Fibroblast of lung (primary cell): ENCODE measurements at regions not wholly inside any gene's neighbourhood (a gene's known extent, or its start where the extent isn't known, plus 50 kb on each side); places are given as distances from the start of the nearest gene placed in this dataset.

Experiments
- DNase-seq, 2 donors: peaks; one replicate each; pipeline versions ENCODE4 v3.0.0 to v3.0.0-alpha.2; 2010; ENCODE audit warnings: low read depth in 2 of 2
- H2AFZ ChIP-seq: 2 replicates; pipeline ENCODE4 v1.5.1; 2012; ENCODE audit warnings: low read length, control low read depth, inconsistent platforms
- H3K27ac ChIP-seq: 2 replicates; pipeline ENCODE4 v1.5.1; 2011; ENCODE audit warnings: low read length, control low read depth; ENCODE audit not compliant: insufficient read depth
- H3K27me3 ChIP-seq: 2 replicates; pipeline ENCODE4 v1.5.1; 2011; ENCODE audit warnings: mild to moderate bottlenecking, low read length; ENCODE audit not compliant: control insufficient read depth, insufficient read depth
- H3K36me3 ChIP-seq: 2 replicates; pipeline ENCODE4 v1.5.1; 2011; ENCODE audit warnings: low read length; ENCODE audit not compliant: control insufficient read depth, insufficient read depth
- H3K4me1 ChIP-seq: 2 replicates; pipeline ENCODE4 v1.5.1; 2011; ENCODE audit warnings: low read length; ENCODE audit not compliant: control insufficient read depth, insufficient read depth; ENCODE audit errors: extremely low read depth
- H3K4me2 ChIP-seq: 2 replicates; pipeline ENCODE4 v1.5.1; 2011; ENCODE audit warnings: low read length, control low read depth; ENCODE audit not compliant: insufficient read depth; ENCODE audit errors: extremely low read depth
- H3K4me3 ChIP-seq, 4 experiments: fragments of 200-600 bp in 1 of 4; sonication (generic) in 1 of 4; replicated peaks in 1 of 4; 2 replicates each; pipeline ENCODE4 v1.5.1; 2011 to 2016; ENCODE audit warnings: low read length in 4 of 4, low read depth in 3 of 4, mild to moderate bottlenecking in 3 of 4, control low read depth in 2 of 4, inconsistent platforms in 1 of 4, mixed read lengths in 1 of 4; ENCODE audit not compliant: insufficient read depth in 1 of 4; ENCODE audit errors: control extremely low read depth in 1 of 4
- H3K79me2 ChIP-seq: 2 replicates; pipeline ENCODE4 v1.5.1; 2012; ENCODE audit warnings: mild to moderate bottlenecking, low read length, inconsistent platforms; ENCODE audit not compliant: control insufficient read depth, insufficient read depth
- H3K9ac ChIP-seq: 2 replicates; pipeline ENCODE4 v1.5.1; 2011; ENCODE audit warnings: mild to moderate bottlenecking, low read length, control low read depth; ENCODE audit not compliant: insufficient read depth
- H3K9me3 ChIP-seq: 2 replicates; pipeline ENCODE4 v1.5.1; 2012; ENCODE audit warnings: low read depth, low read length; ENCODE audit not compliant: control insufficient read depth, insufficient read depth
- H4K20me1 ChIP-seq: 2 replicates; pipeline ENCODE4 v1.5.1; 2011; ENCODE audit warnings: low read length; ENCODE audit not compliant: control insufficient read depth, insufficient read depth; ENCODE audit errors: extremely low read depth
- CTCF ChIP-seq, 2 donors: IDR thresholded peaks in 1 of 2; conservative IDR thresholded peaks in 1 of 2; 1 replicate in 1 of 2; 2 replicates in 1 of 2; pipeline ENCODE4 v1.5.1; 2011 to 2012; ENCODE audit warnings: low read length in 2 of 2, control low read depth in 1 of 2, inconsistent platforms in 1 of 2, low read depth in 1 of 2, mild to moderate bottlenecking in 1 of 2
- EZH2 ChIP-seq: IDR thresholded peaks from 2 replicates; pipeline ENCODE4 v1.5.1; 2012; ENCODE audit warnings: low read length, control low read depth, mild to moderate bottlenecking; ENCODE audit errors: missing control alignments

- TF ChIP-seq EZH2: no peak
- no peak for TF ChIP-seq CTCF (conservative IDR thresholded peaks at IDR 0.05 in 1 of 2, IDR thresholded peaks at IDR 0.05 in 1 of 2; ENCODE audit: low read depth in 1 of 2, low read length in 2 of 2)
- Histone ChIP-seq H4K20me1 (no peaks in the 10 kb centered on the region), H3K27ac (no peak overlapping the region), H3K79me2 (no peaks in the 10 kb centered on the region), H3K27me3 (no peaks in the 10 kb centered on the region), H3K4me3 (no peak overlapping the region), H3K9ac (no peak overlapping the region), H3K9me3 (no peaks in the 10 kb centered on the region), H2AFZ (no peak overlapping the region), H3K4me1 (no peaks in the 10 kb centered on the region), H3K36me3 (no peaks in the 10 kb centered on the region), H3K4me2 (no peak overlapping the region)
- no peak for DNase-seq
Observed at GRCh38 chr4:63315651-63316050, 1093.6 kb downstream of the TECRL start.

DNA sequence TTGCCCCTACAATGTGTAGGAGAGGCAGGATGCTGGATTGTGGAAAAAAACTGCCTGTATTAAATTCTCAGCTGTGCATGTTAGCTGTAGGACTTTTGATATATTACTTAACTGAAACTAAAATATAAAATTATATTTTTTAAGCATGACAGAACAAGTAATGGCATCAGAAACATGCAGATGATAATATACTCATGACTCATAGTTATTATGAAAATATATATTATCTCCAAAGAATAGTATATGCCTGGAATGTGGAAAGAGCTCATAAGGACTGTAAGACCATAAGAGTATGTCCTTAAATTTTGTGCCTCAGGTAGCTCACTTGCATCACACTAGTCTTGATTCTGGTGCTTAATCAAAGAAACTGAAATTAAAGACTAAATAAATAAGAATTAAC is 1100.6 kb downstream of the TECRL start:
- TF ChIP-seq EZH2 (no peak), CTCF (conservative IDR thresholded peaks at IDR 0.05 in 1 of 2, IDR thresholded peaks at IDR 0.05 in 1 of 2; ENCODE audit: low read depth in 1 of 2, low read length in 2 of 2) (no peak)
- Histone ChIP-seq H2AFZ (no peak overlapping the region), H4K20me1 (no peaks in the 10 kb centered on the region), H3K9me3 (no peaks in the 10 kb centered on the region), H3K9ac (no peak overlapping the region), H3K4me2 (no peak overlapping the region), H3K36me3 (no peaks in the 10 kb centered on the region), H3K27me3 (no peaks in the 10 kb centered on the region), H3K4me3 (no peak overlapping the region), H3K79me2 (no peaks in the 10 kb centered on the region), H3K4me1 (no peaks in the 10 kb centered on the region), H3K27ac (no peak overlapping the region)
- no peak for DNase-seq

GRCh38 chr4:63302792-63303191 is 1106.5 kb downstream of the TECRL start:
- Histone ChIP-seq H3K9me3 (no peaks in the 10 kb centered on the region), H3K27me3 (no peaks in the 10 kb centered on the region), H4K20me1 (no peaks in the 10 kb centered on the region), H3K79me2 (no peaks in the 10 kb centered on the region), H3K4me3 (no peak overlapping the region), H3K4me1 (no peaks in the 10 kb centered on the region), H3K9ac (no peak overlapping the region), H3K36me3 (no peaks in the 10 kb centered on the region), H2AFZ (no peak overlapping the region), H3K4me2 (no peak overlapping the region), H3K27ac (no peak overlapping the region)
- TF ChIP-seq EZH2: no peak
- no peak for TF ChIP-seq CTCF (conservative IDR thresholded peaks at IDR 0.05 in 1 of 2, IDR thresholded peaks at IDR 0.05 in 1 of 2; ENCODE audit: low read depth in 1 of 2, low read length in 2 of 2)
- no peak for DNase-seq
